ENCODE measurements at regions not wholly inside any gene's neighbourhood (a gene's known extent, or its start where the extent isn't known, plus 50 kb on each side); places are given as distances from the start of the nearest gene placed in this dataset.

DNA sequence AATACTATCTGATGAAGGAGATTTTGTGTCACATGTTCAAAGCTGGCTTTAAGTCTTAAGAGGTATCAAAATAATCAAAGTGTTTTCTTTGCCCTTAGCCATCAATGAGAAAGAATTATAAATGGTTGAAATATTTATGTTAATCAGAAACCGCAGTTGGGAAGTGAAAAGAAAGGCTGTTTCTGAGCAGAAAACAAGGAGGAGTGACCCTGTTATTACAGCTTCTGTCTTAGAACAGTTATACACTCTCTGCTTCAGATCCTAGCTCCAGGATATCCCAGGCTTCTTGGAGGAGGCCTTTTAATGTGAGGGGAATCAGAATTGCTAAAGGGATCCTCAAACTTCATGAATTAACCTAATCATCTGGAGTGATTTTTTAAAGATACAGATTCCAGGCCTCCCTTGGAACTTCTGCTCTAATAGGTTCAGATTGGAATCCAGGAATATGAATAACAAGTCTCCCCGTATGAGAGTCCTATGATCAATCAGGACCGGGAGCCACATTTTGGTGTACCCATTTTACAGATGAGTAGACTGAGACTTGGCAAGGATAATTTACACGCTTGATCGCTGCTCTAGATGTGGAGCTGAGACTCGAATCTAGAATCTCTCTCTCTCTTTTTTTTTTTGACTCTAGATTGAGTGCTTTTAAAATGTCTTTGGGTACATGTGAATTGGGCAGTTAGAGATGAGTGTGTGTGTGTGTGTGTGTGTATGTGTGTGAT lies 50.8 kb upstream of the JAG1 start:
- no peak for DNase-seq

- DNase-seq, result no peak
Measured at GRCh38 chr20:10728873-10729670, 55.3 kb upstream of the JAG1 start.

GRCh38 chr20:10729785-10730184 lies 56.0 kb upstream of the JAG1 start:
- DNase-seq, result no peak

DNA sequence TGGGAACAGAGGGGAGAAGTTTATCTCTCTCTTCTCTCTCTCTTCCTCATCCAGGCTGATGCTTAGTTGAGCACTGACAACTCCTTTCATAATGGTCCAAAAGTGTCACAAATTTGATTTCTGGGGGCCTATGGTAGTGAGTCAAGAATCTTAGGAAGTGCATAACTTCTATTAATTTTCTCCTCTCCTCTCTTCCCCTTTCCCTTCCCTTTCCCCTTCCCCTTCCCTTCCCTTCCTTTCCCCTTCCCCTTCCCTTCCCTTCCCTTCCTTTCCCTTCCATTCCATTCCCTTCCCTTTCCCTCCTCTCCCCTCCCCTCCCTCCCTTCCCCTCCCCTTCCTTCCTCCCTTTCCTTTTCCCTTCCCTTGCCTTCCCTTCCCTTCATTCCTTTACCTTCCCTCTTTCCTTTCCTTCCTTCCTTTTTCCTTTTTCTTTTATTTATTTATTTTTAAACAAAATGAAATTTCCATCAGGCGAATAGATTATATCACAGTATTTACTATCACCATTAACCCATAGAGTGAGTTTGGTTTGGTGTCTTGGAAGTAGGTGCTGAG lies 56.9 kb upstream of the JAG1 start:
- DNase-seq, result no peak

GRCh38 chr20:10731190-10731965 lies 57.6 kb upstream of the JAG1 start:
- DNase-seq, result no peak

DNA sequence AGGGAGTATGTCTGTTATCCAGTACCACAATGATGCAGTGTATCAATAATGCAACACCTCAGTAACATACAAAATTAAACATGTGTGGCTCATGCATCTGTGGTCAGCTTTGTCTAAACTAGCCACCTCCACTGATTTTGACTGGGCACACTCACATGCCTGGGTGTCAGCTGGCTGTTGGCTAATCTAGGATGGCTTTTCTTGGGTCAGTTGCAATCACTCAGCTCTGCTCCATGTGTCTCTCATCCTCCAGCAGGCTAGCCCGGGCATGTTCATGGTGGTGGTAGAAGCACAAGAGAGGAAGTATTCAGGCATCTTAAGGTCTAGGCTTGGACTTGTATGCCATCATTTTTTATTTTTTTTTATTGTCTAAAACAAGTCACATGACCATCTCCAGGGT lies 59.3 kb upstream of the JAG1 start:
- no peak for DNase-seq

DNA sequence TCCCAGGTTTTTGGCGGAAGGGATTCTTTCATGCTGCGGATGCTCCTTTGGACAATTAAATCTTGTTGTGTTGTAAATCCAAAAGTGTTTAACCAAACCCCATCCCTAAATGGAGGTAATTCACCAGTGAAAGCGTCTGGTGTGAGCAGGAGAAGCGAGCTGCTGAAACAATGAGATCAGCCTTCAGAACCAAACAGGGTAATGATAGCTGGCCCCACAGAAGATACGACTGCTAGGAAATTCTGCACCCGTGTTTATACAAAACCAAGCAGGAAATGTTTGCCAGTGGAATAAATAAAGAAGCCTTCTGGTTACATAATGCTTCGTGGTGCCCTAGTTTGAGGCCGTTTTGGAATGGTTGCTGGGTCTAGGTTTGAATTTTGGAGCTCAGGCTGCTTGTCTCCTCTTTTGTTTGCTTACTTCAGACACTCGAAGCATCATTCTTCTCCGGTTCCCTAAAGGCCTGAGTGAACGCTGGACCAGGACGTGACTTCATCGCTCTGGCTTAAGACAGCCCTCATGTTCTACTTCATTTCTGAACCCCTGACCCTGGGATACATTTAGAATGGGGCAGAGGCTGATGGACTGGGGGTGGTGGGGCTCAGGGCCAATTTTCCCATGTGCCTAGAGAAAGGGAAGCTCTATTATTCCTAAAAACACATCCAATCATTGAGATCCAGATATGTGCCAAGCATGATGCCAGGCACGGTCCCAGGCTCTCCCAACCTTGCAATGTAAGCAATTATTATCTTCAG lies 61.6 kb upstream of the JAG1 start:
- DNase-seq, result no peak

DNA sequence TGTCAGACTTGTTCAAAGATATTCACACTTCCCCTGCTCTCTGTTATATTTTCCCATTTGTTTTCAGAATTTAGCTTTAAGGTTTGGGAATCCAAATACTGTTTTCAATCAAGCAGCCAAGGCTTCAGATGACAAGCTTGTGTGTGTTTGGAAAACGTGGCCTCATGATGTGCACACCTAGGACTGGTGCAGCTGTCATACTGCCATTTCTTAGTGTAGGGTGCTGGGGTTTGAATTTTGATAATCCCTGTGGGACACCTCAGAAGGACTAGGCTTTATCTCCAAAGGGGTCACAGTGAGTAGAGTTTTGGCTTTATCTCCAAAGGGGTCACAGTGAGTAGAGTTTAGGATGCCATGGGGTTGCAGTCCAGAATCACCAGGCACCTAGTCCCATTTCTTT lies 65.3 kb upstream of the JAG1 start:
- DNase-seq, result no peak

DNA sequence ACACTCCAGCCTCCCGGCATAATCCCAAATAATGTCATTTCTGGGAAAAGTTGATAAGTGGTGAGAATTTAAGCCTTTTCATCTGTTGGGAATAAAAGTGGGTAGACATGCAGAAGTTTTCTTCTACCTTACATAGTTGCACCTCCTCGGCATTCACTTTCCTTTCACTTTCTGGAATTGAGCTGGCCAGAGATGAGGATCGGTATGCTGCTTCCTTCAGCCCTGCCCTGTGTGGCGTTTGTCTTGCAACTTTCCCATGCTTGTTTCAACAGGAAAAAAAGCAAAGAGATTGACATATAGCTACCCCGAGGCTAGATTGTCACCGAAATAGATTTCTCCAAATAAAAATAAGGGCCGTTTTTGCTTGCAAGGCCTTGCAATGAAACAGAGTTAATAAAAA lies 65.8 kb upstream of the JAG1 start:
- no peak for DNase-seq

DNA sequence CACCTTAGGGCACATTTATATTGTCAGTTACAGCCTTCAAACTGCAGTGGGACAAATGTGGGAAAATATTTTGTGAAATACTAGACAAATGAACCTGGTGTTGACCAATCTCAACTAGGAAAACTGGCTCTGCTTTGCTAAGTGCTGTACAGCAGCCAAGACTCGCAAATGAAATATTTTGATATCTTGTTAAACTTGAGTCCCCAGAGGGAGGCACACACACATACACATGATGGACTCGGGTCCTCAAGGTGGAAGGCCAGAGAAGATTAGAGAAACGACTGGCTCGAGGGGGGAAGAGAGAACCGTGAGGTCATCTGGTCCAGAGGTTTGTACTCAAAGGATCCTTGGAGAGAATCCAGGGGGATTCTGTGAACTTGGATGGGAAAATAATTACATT lies 67.3 kb upstream of the JAG1 start:
- DNase-seq, result no peak

DNA sequence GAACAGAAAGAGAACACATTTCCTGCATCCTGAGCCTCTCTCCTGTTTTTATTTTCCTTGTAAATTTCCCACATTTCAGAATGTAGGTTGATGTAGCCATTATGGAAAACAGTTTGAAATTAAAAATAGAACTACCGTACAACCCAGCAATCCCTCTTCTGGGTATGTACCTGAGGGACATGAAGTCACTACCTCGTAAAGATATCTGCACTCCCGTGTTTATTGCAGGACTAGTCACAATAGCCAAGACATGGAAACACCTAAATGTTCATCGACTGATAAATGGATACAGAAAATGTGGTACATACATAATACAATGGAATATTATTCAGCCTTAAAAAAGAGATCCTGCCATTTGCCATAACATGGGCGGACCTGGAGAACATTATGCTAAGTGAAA lies 72.0 kb upstream of the JAG1 start:
- DNase-seq, result no peak

DNA sequence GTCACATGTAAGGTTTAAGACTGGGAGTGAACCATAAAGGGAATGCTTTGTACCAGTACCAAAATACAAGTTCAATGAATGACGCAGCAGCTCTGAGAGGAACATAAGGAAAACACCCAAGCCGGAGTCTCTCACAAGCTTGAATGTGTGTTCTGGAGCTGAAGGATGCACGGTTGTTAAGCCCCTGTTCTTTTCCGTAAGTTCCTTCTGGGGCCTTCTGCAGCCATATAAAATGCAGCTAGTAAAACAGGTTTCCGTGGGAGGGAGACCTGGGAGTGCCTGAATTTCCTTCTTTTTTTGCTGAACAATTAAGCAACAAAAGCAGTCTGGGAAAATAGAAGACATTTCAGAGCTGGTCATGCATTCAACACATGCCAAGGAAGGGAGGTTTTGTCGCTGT lies 73.2 kb upstream of the JAG1 start:
- no peak for DNase-seq

DNA sequence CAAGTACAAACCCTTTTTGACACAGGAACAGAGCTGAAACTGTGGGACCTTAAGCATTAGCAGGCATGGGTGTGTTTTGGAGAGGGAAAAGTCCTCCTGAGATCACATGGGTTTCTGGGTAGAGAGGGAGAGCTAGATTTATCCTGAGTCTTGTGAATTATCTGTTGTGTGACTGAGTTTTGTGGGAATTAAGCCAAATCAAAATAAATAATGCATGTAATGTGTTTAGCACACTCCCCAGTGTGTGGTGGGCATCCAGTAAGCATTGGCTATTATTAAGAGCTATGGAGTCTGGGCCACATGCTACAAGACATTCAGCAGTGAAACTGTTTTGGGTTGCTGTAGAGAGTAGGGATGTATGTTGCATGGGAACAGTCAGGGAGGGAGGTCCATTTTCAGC lies 75.3 kb upstream of the JAG1 start:
- no peak for DNase-seq

DNA sequence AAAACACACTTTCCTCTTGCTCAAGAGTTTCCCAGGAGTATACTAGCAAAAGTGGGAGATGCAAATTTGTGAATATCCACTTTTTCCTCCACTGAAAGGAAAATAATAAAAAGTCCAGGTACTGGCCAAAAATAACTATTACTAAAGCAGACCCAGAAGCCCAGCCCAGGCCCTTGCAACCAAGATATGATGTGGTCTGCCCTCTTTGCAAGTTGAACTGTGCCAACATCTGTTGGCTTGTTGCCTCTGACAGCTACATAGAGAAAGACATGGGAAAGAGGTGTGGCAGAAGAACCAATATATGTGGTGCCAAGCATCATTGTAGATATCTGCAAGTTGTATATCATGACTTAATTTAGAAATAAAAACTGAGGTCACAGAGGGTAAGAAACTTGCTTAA lies 78.4 kb upstream of the JAG1 start:
- no peak for DNase-seq

GRCh38 chr20:10754824-10755223 lies 81.0 kb upstream of the JAG1 start:
- DNase-seq, result no peak

GRCh38 chr20:10758446-10758845 lies 84.6 kb upstream of the JAG1 start:
- DNase-seq, result no peak

DNA sequence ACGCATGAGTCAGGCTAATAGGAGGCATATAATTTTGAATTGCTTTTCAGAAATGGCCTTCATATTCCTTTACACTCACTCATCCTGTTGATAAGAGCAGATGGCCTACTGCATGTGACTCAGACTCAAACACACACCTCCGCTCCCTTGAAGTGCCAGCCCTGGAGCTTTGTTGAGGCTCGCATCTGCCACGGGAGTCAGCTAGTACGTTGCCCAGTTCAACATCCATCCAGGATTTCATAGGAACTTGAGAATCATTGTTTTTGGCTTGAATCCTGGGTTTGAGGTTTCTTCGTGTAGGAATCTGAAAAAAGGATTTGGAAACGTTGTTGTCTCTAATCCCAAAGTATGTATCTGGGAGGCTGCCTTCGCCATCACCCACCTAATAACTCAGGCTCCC lies 87.4 kb upstream of the JAG1 start:
- no peak for DNase-seq

GRCh38 chr20:10761786-10762185 lies 88.0 kb upstream of the JAG1 start:
- DNase-seq, result no peak

DNA sequence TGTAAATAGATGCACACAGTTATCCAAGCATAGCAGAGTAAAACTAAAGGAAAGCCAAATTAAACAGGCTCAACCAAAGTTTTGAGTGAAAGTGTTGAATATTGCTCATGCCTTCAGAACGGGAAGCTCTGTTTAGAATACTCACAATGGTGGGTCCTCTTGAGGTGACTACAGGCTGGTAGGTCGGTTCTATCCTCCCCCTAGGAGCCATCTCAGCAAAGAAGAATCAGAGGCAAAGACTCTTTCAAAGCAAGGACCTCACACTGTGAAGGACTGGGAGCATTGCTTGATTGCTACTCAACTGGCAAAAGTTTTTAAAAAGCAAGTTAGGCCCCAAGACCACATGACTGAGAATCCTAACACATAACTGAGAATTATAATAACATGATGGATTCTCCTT lies 88.4 kb upstream of the JAG1 start:
- no peak for DNase-seq

DNA sequence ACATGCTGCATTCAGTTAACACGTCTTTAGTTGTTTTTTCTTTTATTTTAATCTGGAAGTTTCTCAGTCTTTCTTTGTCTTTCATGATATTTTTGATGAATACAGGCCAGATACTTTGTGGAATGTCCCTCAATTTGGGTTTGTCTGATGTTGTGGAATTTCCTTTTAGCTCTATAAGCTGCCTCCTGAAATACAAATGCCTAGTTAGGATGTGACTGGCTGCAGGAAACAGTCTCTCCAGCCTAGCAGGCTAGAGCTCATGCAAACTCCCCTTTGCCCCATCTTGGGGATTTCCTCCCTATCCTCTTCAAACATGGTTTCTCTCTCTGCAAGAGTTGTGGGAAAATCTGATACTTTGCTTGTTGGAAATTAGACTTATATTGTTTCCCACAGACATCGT lies 89.3 kb upstream of the JAG1 start:
- no peak for DNase-seq

GRCh38 chr20:10769700-10770099 lies 95.9 kb upstream of the JAG1 start:
- peak; percentile 25 for DNase-seq

DNA sequence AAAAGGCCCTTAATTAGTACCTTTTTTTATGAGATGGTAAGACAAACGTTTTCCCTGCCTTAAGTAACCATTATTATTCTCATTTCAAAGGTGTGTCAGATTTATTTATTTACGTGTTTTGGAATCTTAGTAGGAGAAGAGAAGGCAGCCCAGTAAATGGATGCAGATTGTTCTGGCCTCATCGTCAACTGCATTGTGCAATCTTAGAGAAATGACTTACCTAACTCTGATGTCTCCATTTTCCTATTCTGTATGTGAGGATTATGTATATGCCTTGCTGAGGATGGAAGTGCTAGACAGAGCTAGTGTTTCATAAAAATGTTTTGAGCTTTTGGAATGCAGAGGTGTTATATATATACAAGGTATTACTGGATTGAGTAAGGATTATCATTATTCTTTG lies 97.0 kb upstream of the JAG1 start:
- DNase-seq, result no peak
